ENCODE measurements at regions not wholly inside any gene's neighbourhood (a gene's known extent, or its start where the extent isn't known, plus 50 kb on each side); places are given as distances from the start of the nearest gene placed in this dataset.

DNA sequence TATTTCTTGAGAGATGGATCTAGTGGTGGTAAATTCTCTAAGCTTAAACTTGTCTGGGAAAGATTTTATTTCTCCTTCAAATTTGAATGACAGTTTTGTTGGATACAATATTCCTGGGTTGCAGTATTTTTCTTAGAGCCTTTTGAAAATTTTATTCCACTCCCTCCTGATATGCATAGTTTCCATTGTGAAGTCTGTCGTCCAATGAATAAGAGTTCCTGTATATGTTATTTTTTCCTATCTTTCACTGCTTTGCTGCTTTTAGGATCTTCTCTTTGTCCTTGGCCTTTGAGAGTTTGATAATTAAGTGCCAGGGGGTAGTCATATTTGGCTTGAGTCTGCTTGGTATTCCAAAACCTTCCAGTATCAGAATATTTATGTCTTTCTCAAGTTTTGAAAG is 1156.4 kb upstream of the AGA start:
- CTCF ChIA-PET, result no interaction called here
- Mint-ChIP-seq H3K27ac (ENCODE audit: unreplicated experiment) (no peak overlapping the region), H3K27me3 (ENCODE audit: insufficient read depth, unreplicated experiment) (no peaks in the 10 kb centered on the region), H3K4me1 (ENCODE audit: low read depth, unreplicated experiment) (no peaks in the 10 kb centered on the region), H3K36me3 (ENCODE audit: insufficient read depth, unreplicated experiment) (no peaks in the 10 kb centered on the region), H3K4me3 (ENCODE audit: unreplicated experiment) (no peak overlapping the region), H3K9me3 (ENCODE audit: unreplicated experiment) (peaks cover 15% of the 10 kb centered on the region)
- no peaks in the 10 kb centered on the region for H3K4me1 ChIP-seq
- intact Hi-C loops (cut with micrococcal nuclease; ENCODE audit: unreplicated experiment), result no loop called here
- no peak for DNase-seq
- POLR2A ChIA-PET, result no interaction called here
- no peaks in the 10 kb centered on the region for H3K27me3 ChIP-seq (replicated peaks; ENCODE audit: control insufficient read depth, insufficient read depth, low read length)
- no TSS peak for BruUV-seq (replicated peaks)
- TF ChIP-seq, protein P1, sequence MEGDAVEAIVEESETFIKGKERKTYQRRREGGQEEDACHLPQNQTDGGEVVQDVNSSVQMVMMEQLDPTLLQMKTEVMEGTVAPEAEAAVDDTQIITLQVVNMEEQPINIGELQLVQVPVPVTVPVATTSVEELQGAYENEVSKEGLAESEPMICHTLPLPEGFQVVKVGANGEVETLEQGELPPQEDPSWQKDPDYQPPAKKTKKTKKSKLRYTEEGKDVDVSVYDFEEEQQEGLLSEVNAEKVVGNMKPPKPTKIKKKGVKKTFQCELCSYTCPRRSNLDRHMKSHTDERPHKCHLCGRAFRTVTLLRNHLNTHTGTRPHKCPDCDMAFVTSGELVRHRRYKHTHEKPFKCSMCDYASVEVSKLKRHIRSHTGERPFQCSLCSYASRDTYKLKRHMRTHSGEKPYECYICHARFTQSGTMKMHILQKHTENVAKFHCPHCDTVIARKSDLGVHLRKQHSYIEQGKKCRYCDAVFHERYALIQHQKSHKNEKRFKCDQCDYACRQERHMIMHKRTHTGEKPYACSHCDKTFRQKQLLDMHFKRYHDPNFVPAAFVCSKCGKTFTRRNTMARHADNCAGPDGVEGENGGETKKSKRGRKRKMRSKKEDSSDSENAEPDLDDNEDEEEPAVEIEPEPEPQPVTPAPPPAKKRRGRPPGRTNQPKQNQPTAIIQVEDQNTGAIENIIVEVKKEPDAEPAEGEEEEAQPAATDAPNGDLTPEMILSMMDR (IDR thresholded peaks at IDR 0.05; ENCODE audit: insufficient read depth in 1 of 2, low read depth in 1 of 2, low read length in 1 of 2, severe bottlenecking in 1 of 2, unreplicated experiment in 1 of 2), result no peak
- no peaks in the 10 kb centered on the region for H3K9me3 ChIP-seq
- H3K4me3 ChIP-seq (ENCODE audit: low read depth, low read length), result no peak overlapping the region
- H3K36me3 ChIP-seq (ENCODE audit: control insufficient read depth, insufficient read depth, low read length), result no peaks in the 10 kb centered on the region

DNA sequence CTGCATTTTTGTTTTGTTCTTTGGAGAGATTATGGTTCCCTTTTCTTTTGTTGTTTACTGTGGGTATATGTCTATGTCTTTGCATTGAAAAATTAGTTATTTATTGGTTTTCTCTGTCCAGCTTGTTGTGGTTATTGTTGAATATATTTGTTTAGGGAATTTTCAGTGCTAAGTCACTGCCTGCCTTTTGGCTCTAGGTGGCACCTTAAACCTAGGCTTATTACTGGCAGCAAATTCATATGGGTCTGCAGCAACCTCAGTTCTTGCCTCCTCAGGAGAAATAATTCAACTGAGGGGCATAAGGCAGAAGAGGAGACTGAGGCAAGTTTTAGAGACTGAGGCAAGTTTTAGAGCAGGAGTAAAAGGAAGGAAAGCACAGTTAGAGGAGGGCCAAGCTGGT is 1157.3 kb upstream of the AGA start:
- TF ChIP-seq, protein P1 (IDR thresholded peaks at IDR 0.05; ENCODE audit: insufficient read depth in 1 of 2, low read depth in 1 of 2, low read length in 1 of 2, severe bottlenecking in 1 of 2, unreplicated experiment in 1 of 2), result no peak
- Mint-ChIP-seq H3K36me3 (ENCODE audit: insufficient read depth, unreplicated experiment) (no peaks in the 10 kb centered on the region), H3K27ac (ENCODE audit: unreplicated experiment) (no peak overlapping the region), H3K4me1 (ENCODE audit: low read depth, unreplicated experiment) (no peaks in the 10 kb centered on the region), H3K9me3 (ENCODE audit: unreplicated experiment) (peaks cover 15% of the 10 kb centered on the region), H3K4me3 (ENCODE audit: unreplicated experiment) (no peak overlapping the region), H3K27me3 (ENCODE audit: insufficient read depth, unreplicated experiment) (no peaks in the 10 kb centered on the region)
- no peaks in the 10 kb centered on the region for H3K4me1 ChIP-seq
- ChIA-PET CTCF (no interaction called here), POLR2A (no interaction called here)
- no peaks in the 10 kb centered on the region for H3K36me3 ChIP-seq (ENCODE audit: control insufficient read depth, insufficient read depth, low read length)
- no peak overlapping the region for H3K4me3 ChIP-seq (ENCODE audit: low read depth, low read length)
- no peaks in the 10 kb centered on the region for H3K27me3 ChIP-seq (replicated peaks; ENCODE audit: control insufficient read depth, insufficient read depth, low read length)
- DNase-seq, result no peak
- BruUV-seq (replicated peaks), result no TSS peak
- H3K9me3 ChIP-seq, result no peaks in the 10 kb centered on the region
- intact Hi-C loops (cut with micrococcal nuclease; ENCODE audit: unreplicated experiment), result no loop called here

DNA sequence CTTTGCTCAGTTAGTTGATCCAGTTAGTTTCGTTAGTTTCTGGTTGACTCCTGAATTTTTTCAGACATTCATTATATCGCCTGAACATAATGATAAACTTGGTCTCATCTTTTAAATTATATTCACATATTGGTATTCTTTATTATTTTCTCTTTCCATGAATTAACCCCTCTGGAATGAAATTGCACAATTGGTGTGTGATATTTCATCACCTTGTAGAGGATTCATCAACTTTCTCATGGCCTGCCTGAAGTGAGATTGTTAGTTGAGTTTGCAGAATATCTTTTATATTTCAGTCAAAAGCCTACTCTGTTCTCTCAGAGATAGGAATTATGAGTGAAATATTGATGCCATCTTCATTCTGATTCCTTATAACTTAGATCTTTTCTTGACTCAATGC is 1160.6 kb upstream of the AGA start:
- ChIA-PET POLR2A (no interaction called here), CTCF (no interaction called here)
- TF ChIP-seq, protein P1 (IDR thresholded peaks at IDR 0.05; ENCODE audit: insufficient read depth in 1 of 2, low read depth in 1 of 2, low read length in 1 of 2, severe bottlenecking in 1 of 2, unreplicated experiment in 1 of 2), result no peak
- DNase-seq, result no peak
- H3K27ac Mint-ChIP-seq (ENCODE audit: unreplicated experiment), result no peak overlapping the region
- no peaks in the 10 kb centered on the region for H3K27me3 Mint-ChIP-seq (ENCODE audit: insufficient read depth, unreplicated experiment)
- Histone ChIP-seq H3K4me1 (no peaks in the 10 kb centered on the region), H3K4me3 (ENCODE audit: low read depth, low read length) (no peak overlapping the region), H3K36me3 (ENCODE audit: control insufficient read depth, insufficient read depth, low read length) (no peaks in the 10 kb centered on the region), H3K9me3 (no peaks in the 10 kb centered on the region), H3K27me3 (replicated peaks; ENCODE audit: control insufficient read depth, insufficient read depth, low read length) (no peaks in the 10 kb centered on the region; the same call in 1 of the 2 replicates)
- H3K4me3 Mint-ChIP-seq (ENCODE audit: unreplicated experiment), result no peak overlapping the region
- no peaks in the 10 kb centered on the region for H3K4me1 Mint-ChIP-seq (ENCODE audit: low read depth, unreplicated experiment)
- H3K36me3 Mint-ChIP-seq (ENCODE audit: insufficient read depth, unreplicated experiment), result no peaks in the 10 kb centered on the region
- peaks cover 15% of the 10 kb centered on the region for H3K9me3 Mint-ChIP-seq (ENCODE audit: unreplicated experiment)
- BruUV-seq (replicated peaks), result no TSS peak
- intact Hi-C loops (cut with micrococcal nuclease; ENCODE audit: unreplicated experiment), result no loop called here

All from Caco-2 (cell line).